Renal cortical epithelial cell (primary cell): ENCODE measurements at regions not wholly inside any gene's neighbourhood (a gene's known extent, or its start where the extent isn't known, plus 50 kb on each side); places are given as distances from the start of the nearest gene placed in this dataset.
"Not testable (repeated sequence)": the region's sequence is repeated elsewhere in the genome, so short reads cannot be mapped to it uniquely, and the experiment has no call there.

Source experiments
- DNase-seq: peaks from one replicate; pipeline ENCODE4 v3.0.0-alpha.2; 2011; ENCODE audit warnings: low read depth

- no peak for DNase-seq
Observed at GRCh38 chr4:134145369-134145768, 56.2 kb downstream of the PABPC4L start.

- no peak for DNase-seq
Observed at GRCh38 chr4:134144337-134144736, 57.3 kb downstream of the PABPC4L start.

GRCh38 chr4:134141728-134142127 is 59.9 kb downstream of the PABPC4L start:
- DNase-seq, result no peak

GRCh38 chr4:134139188-134139587 is 62.4 kb downstream of the PABPC4L start:
- no peak for DNase-seq

GRCh38 chr4:134132086-134132783 is 69.4 kb downstream of the PABPC4L start:
- DNase-seq, result no peak

GRCh38 chr4:134126955-134127354 is 74.6 kb downstream of the PABPC4L start:
- DNase-seq, result no peak

- DNase-seq, result no peak
Observed at GRCh38 chr4:134126000-134126560, 75.5 kb downstream of the PABPC4L start.

GRCh38 chr4:134122903-134123302 is 78.7 kb downstream of the PABPC4L start:
- DNase-seq, result no peak

GRCh38 chr4:134117392-134118183 is 84.0 kb downstream of the PABPC4L start:
- DNase-seq, result no peak

- DNase-seq, result no peak
Observed at GRCh38 chr4:134089885-134090284, 111.7 kb downstream of the PABPC4L start.

GRCh38 chr4:134085496-134085895 is 116.1 kb downstream of the PABPC4L start:
- DNase-seq, result no peak

GRCh38 chr4:134079085-134079484 is 122.5 kb downstream of the PABPC4L start:
- DNase-seq, result not testable (repeated sequence)

GRCh38 chr4:134078230-134078914 is 123.2 kb downstream of the PABPC4L start:
- DNase-seq, result no peak

- no peak for DNase-seq
Observed at GRCh38 chr4:134073711-134074110, 127.9 kb downstream of the PABPC4L start.

GRCh38 chr4:134072137-134072536 is 129.5 kb downstream of the PABPC4L start:
- DNase-seq, result no peak

GRCh38 chr4:134070174-134070573 is 131.4 kb downstream of the PABPC4L start:
- DNase-seq, result no peak

GRCh38 chr4:134057356-134057755 is 144.2 kb downstream of the PABPC4L start:
- no peak for DNase-seq

GRCh38 chr4:134046221-134046620 is 155.4 kb downstream of the PABPC4L start:
- not testable (repeated sequence) for DNase-seq

- no peak for DNase-seq
Observed at GRCh38 chr4:134045411-134045810, 156.2 kb downstream of the PABPC4L start.

- no peak for DNase-seq
Observed at GRCh38 chr4:134043266-134043665, 158.3 kb downstream of the PABPC4L start.

GRCh38 chr4:134028421-134028820 is 173.2 kb downstream of the PABPC4L start:
- DNase-seq, result peak; percentile 84

GRCh38 chr4:134027931-134028330 is 173.7 kb downstream of the PABPC4L start:
- DNase-seq, result peak; percentile 98
